SU-DHL-6 (cell line): ENCODE measurements at regions not wholly inside any gene's neighbourhood (a gene's known extent, or its start where the extent isn't known, plus 50 kb on each side); places are given as distances from the start of the nearest gene placed in this dataset.

Experiments
- H2AFZ ChIP-seq: fragments of 200-600 bp; sonication (generic); 2 replicates; pipeline ENCODE4 v1.6.1; 2014; ENCODE audit warnings: low read depth, mild to moderate bottlenecking, moderate library complexity, mixed read lengths, antibody characterized with exemption, low read length; ENCODE audit not compliant: severe bottlenecking
- H3F3A ChIP-seq: fragments of 200-600 bp; shearing (Covaris generic); 2 replicates; pipeline ENCODE4 v1.6.0; 2016; ENCODE audit warnings: antibody characterized with exemption, mild to moderate bottlenecking; ENCODE audit not compliant: insufficient read depth
- H3K27ac ChIP-seq: fragments of 200-600 bp; sonication (generic); 2 replicates; pipeline ENCODE4 v1.5.1; 2016; ENCODE audit warnings: low read depth, mild to moderate bottlenecking, low read length, moderate library complexity, mixed read lengths
- H3K27me3 ChIP-seq: fragments of 200-600 bp; sonication (generic), shearing (Covaris generic); 2 replicates; pipeline ENCODE4 v1.6.0; 2014; ENCODE audit warnings: mild to moderate bottlenecking, low read length
- H3K36me3 ChIP-seq: fragments of 200-600 bp; sonication (generic); 2 replicates; pipeline ENCODE4 v1.6.1; 2014; ENCODE audit warnings: mild to moderate bottlenecking, low read length, mixed read lengths
- H3K4me2 ChIP-seq: fragments of 300-600, 200-600 bp; shearing (Covaris generic), sonication (generic); 2 replicates; pipeline ENCODE4 v1.6.0; 2014; ENCODE audit warnings: low read length, low read depth, mild to moderate bottlenecking; ENCODE audit not compliant: poor library complexity, severe bottlenecking
- H3K4me3 ChIP-seq: fragments of 200-600 bp; sonication (generic); 2 replicates; pipeline ENCODE4 v1.5.1; 2014; ENCODE audit warnings: antibody characterized with exemption, low read length, mild to moderate bottlenecking, mixed read lengths; ENCODE audit not compliant: insufficient read depth, poor library complexity, severe bottlenecking
- H3K79me2 ChIP-seq: fragments of 200-600 bp; sonication (generic); 2 replicates; pipeline ENCODE4 v1.6.1; 2014; ENCODE audit warnings: mild to moderate bottlenecking, low read length, moderate library complexity; ENCODE audit not compliant: insufficient read depth
- H3K9ac ChIP-seq: fragments of 200-600 bp; sonication (generic); 2 replicates; pipeline ENCODE4 v1.7.0; 2014; ENCODE audit warnings: mild to moderate bottlenecking, low read length
- H3K9me2 ChIP-seq: fragments of 200-600 bp; sonication (generic); replicated peaks from 2 replicates; pipeline ENCODE4 v1.6.1; 2014; ENCODE audit warnings: low read length; ENCODE audit not compliant: insufficient read depth
- H3K9me3 ChIP-seq: fragments of 200-600 bp; sonication (generic); 2 replicates; pipeline ENCODE4 v1.6.1; 2014; ENCODE audit warnings: low read length, mixed read lengths; ENCODE audit not compliant: insufficient read depth
- H4K20me1 ChIP-seq: fragments of 200-600 bp; sonication (generic); 2 replicates; pipeline ENCODE4 v1.6.1; 2014; ENCODE audit warnings: low read depth, mild to moderate bottlenecking, antibody characterized with exemption, low read length, moderate library complexity, mixed read lengths
- CTCF ChIP-seq: fragments of 200-600 bp; sonication (generic); IDR thresholded peaks from one replicate; pipeline ENCODE4 v1.5.1; 2017; ENCODE audit warnings: antibody characterized with exemption, mild to moderate bottlenecking, low read length, moderate library complexity; ENCODE audit not compliant: insufficient read depth, poor library complexity, severe bottlenecking
- EZH2phosphoT487 ChIP-seq: fragments of 200-600 bp; sonication (generic), shearing (Covaris generic); conservative IDR thresholded peaks from 2 replicates; pipeline ENCODE4 v1.6.1; 2018; ENCODE audit warnings: mild to moderate bottlenecking, antibody characterized with exemption, low read length, moderate library complexity, mixed read lengths

- no peak for TF ChIP-seq EZH2phosphoT487
- no peak for TF ChIP-seq CTCF
- Histone ChIP-seq H3K4me3 (no peak overlapping the region), H4K20me1 (no peaks in the 10 kb centered on the region), H3K9me2 (no peaks in the 10 kb centered on the region), H3K27ac (no peak overlapping the region), H3K36me3 (no peaks in the 10 kb centered on the region), H3K79me2 (no peaks in the 10 kb centered on the region), H3K9me3 (0 out of 2 replicates have a peak, but pooled peaks cover 3% of the 10 kb centered on the region), H3K4me2 (no peak overlapping the region), H3F3A (no peaks in the 10 kb centered on the region), H2AFZ (peak overlapping the region; percentile 48), H3K9ac (no peak overlapping the region), H3K27me3 (no peaks in the 10 kb centered on the region)
These were observed 1312.2 kb downstream of the PLA2G4A start for GRCh38 chr1:188140958-188141357.

GRCh38 chr1:188154196-188154595, 1325.4 kb downstream of the PLA2G4A start:
- no peak for TF ChIP-seq EZH2phosphoT487
- no peak for TF ChIP-seq CTCF
- Histone ChIP-seq H3K27me3 (no peaks in the 10 kb centered on the region), H3F3A (no peaks in the 10 kb centered on the region), H3K4me3 (no peak overlapping the region), H3K9ac (no peak overlapping the region), H4K20me1 (no peaks in the 10 kb centered on the region), H3K9me3 (no peaks in the 10 kb centered on the region), H3K27ac (no peak overlapping the region), H3K4me2 (no peak overlapping the region), H3K36me3 (no peaks in the 10 kb centered on the region), H3K79me2 (no peaks in the 10 kb centered on the region), H2AFZ (no peak overlapping the region), H3K9me2 (no peaks in the 10 kb centered on the region)

- Histone ChIP-seq H3K36me3 (no peaks in the 10 kb centered on the region), H3K4me2 (no peak overlapping the region), H3F3A (no peaks in the 10 kb centered on the region), H3K9ac (no peak overlapping the region), H2AFZ (no peak overlapping the region), H3K4me3 (no peak overlapping the region), H3K27ac (no peak overlapping the region), H4K20me1 (no peaks in the 10 kb centered on the region), H3K9me2 (no peaks in the 10 kb centered on the region), H3K9me3 (no peaks in the 10 kb centered on the region), H3K79me2 (no peaks in the 10 kb centered on the region), H3K27me3 (no peaks in the 10 kb centered on the region)
- TF ChIP-seq EZH2phosphoT487: no peak
- TF ChIP-seq CTCF: no peak
These were observed 1326.0 kb downstream of the PLA2G4A start for GRCh38 chr1:188154761-188155160.

GRCh38 chr1:188155261-188155660, 1326.5 kb downstream of the PLA2G4A start:
- H3K9me3 ChIP-seq: no peaks in the 10 kb centered on the region
- H3K27me3 ChIP-seq: no peaks in the 10 kb centered on the region
- no peaks in the 10 kb centered on the region for H3K9me2 ChIP-seq
- no peak for TF ChIP-seq EZH2phosphoT487
- no peak for TF ChIP-seq CTCF
- no peak overlapping the region for H3K9ac ChIP-seq
- H3K36me3 ChIP-seq: no peaks in the 10 kb centered on the region
- H2AFZ ChIP-seq: no peak overlapping the region
- no peaks in the 10 kb centered on the region for H4K20me1 ChIP-seq
- no peaks in the 10 kb centered on the region for H3F3A ChIP-seq
- H3K27ac ChIP-seq: no peak overlapping the region
- no peak overlapping the region for H3K4me2 ChIP-seq
- H3K4me3 ChIP-seq: no peak overlapping the region
- H3K79me2 ChIP-seq: no peaks in the 10 kb centered on the region
